MM.1S (cell line): ENCODE measurements at regions not wholly inside any gene's neighbourhood (a gene's known extent, or its start where the extent isn't known, plus 50 kb on each side); places are given as distances from the start of the nearest gene placed in this dataset.

Source experiments
- CTCF ChIP-seq: fragments of 300-600 bp; sonication (generic); IDR thresholded peaks from 2 replicates; pipeline ENCODE4 v1.5.1; 2016; ENCODE audit warnings: antibody characterized with exemption, low read length, mixed read lengths
- EZH2 ChIP-seq: fragments of 300-600 bp; sonication (generic); optimal IDR thresholded peaks from 2 replicates; pipeline ENCODE3; 2017; ENCODE audit warnings: low read depth, mild to moderate bottlenecking, antibody characterized with exemption, low read length, mixed read lengths
- EZH2phosphoT487 ChIP-seq: fragments of 300-600 bp; sonication (generic); IDR thresholded peaks from 2 replicates; pipeline ENCODE4 v1.6.1; 2018; ENCODE audit warnings: antibody characterized with exemption, low read length

GRCh38 chr13:50509771-50510441 is 333.6 kb downstream of the DLEU7 start:
- no peak for TF ChIP-seq CTCF
- no peak for TF ChIP-seq EZH2
- TF ChIP-seq EZH2phosphoT487, result no peak
